SK-N-SH treated with all-trans-retinoic acid at 6 μM for 48 hours (cell line): ENCODE measurements at regions not wholly inside any gene's neighbourhood (a gene's known extent, or its start where the extent isn't known, plus 50 kb on each side); places are given as distances from the start of the nearest gene placed in this dataset.

Source experiments
- BACH2 ChIP-seq: fragments of 250-450 bp; sonication (Bioruptor Pico); IDR thresholded peaks from 2 replicates; pipeline ENCODE4 v1.9.0; 2021; ENCODE audit warnings: mild to moderate bottlenecking, borderline replicate concordance
- GLIS3 ChIP-seq: fragments of 250-450 bp; sonication (Bioruptor Pico); IDR thresholded peaks from 2 replicates; pipeline ENCODE4 v1.5.0; 2020; ENCODE audit warnings: mild to moderate bottlenecking, moderate library complexity
- ISL1 ChIP-seq: fragments of 250-450 bp; sonication (Bioruptor Pico); IDR thresholded peaks from 2 replicates; pipeline ENCODE4 v2.1.2; 2022; ENCODE audit warnings: mild to moderate bottlenecking, moderate library complexity
- OSR1 ChIP-seq: fragments of 250-450 bp; sonication (Bioruptor Pico); IDR thresholded peaks from 2 replicates; pipeline ENCODE4 v1.8.0; 2022; ENCODE audit warnings: moderate library complexity, mild to moderate bottlenecking, inconsistent platforms
- PPARA ChIP-seq: fragments of 250-450 bp; sonication (Bioruptor Pico); IDR thresholded peaks from 2 replicates; pipeline ENCODE4 v1.5.0; 2020; ENCODE audit warnings: mild to moderate bottlenecking, borderline replicate concordance
- SNAI2 ChIP-seq: fragments of 250-450 bp; sonication (Bioruptor Pico); IDR thresholded peaks from 2 replicates; pipeline ENCODE4 v1.5.0; 2020; ENCODE audit warnings: mild to moderate bottlenecking, moderate library complexity
- TOX ChIP-seq: fragments of 250-450 bp; sonication (Bioruptor Pico); IDR thresholded peaks from 2 replicates; pipeline ENCODE4 v1.8.0; 2021; ENCODE audit warnings: mild to moderate bottlenecking, moderate library complexity, borderline replicate concordance
- ZC3H10 ChIP-seq: fragments of 250-450 bp; sonication (Bioruptor Pico); IDR thresholded peaks from 2 replicates; pipeline ENCODE4 v1.5.1; 2021; ENCODE audit warnings: mild to moderate bottlenecking, moderate library complexity
- ZFP3 ChIP-seq: fragments of 250-450 bp; sonication (Bioruptor Pico); IDR thresholded peaks from 2 replicates; pipeline ENCODE4 v1.5.0; 2020; ENCODE audit warnings: mild to moderate bottlenecking, moderate library complexity
- ZFP30 ChIP-seq: fragments of 450-650 bp; formaldehyde crosslinking; IDR thresholded peaks from 2 replicates; pipeline ENCODE4 v1.5.0; 2022; ENCODE audit warnings: mild to moderate bottlenecking, moderate library complexity
- ZNF565 ChIP-seq: fragments of 450-650 bp; formaldehyde crosslinking; conservative IDR thresholded peaks from 2 replicates; pipeline ENCODE4 v1.5.0; 2020; ENCODE audit warnings: low read depth, mild to moderate bottlenecking, moderate library complexity
- ZNF8 ChIP-seq: fragments of 450-650 bp; formaldehyde crosslinking; IDR thresholded peaks from 2 replicates; pipeline ENCODE4 v1.5.0; 2020; ENCODE audit warnings: mild to moderate bottlenecking, moderate library complexity
- TF ChIP-seq, protein P1 (sequence below): fragments of 250-450 bp; sonication (Bioruptor Pico); IDR thresholded peaks from 2 replicates; pipeline ENCODE4 v1.8.0; 2020; ENCODE audit warnings: mild to moderate bottlenecking, moderate library complexity, borderline replicate concordance
- TF ChIP-seq, protein P2 (sequence below): fragments of 250-450 bp; sonication (Bioruptor Pico); IDR thresholded peaks from 2 replicates; pipeline ENCODE4 v1.5.1; 2020; ENCODE audit warnings: low read depth, mild to moderate bottlenecking, moderate library complexity

GRCh38 chr7:25420771-25421170 is 192.5 kb upstream of the NPVF start:
- TF ChIP-seq ISL1 (CRISPR knock-in tag) (no peak), ZFP3 (CRISPR knock-in tag) (no peak), ZNF8 (no peak), SNAI2 (CRISPR knock-in tag) (no peak), GLIS3 (CRISPR knock-in tag) (no peak), ZNF565 (CRISPR knock-in tag) (no peak), ZC3H10 (CRISPR knock-in tag) (no peak), ZFP30 (no peak), OSR1 (CRISPR knock-in tag) (no peak), PPARA (CRISPR knock-in tag) (no peak), TOX (CRISPR knock-in tag) (no peak), BACH2 (CRISPR knock-in tag) (no peak)
- TF ChIP-seq, protein P1, sequence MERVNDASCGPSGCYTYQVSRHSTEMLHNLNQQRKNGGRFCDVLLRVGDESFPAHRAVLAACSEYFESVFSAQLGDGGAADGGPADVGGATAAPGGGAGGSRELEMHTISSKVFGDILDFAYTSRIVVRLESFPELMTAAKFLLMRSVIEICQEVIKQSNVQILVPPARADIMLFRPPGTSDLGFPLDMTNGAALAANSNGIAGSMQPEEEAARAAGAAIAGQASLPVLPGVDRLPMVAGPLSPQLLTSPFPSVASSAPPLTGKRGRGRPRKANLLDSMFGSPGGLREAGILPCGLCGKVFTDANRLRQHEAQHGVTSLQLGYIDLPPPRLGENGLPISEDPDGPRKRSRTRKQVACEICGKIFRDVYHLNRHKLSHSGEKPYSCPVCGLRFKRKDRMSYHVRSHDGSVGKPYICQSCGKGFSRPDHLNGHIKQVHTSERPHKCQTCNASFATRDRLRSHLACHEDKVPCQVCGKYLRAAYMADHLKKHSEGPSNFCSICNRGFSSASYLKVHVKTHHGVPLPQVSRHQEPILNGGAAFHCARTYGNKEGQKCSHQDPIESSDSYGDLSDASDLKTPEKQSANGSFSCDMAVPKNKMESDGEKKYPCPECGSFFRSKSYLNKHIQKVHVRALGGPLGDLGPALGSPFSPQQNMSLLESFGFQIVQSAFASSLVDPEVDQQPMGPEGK (CRISPR knock-in tag), result no peak
- TF ChIP-seq, protein P2, sequence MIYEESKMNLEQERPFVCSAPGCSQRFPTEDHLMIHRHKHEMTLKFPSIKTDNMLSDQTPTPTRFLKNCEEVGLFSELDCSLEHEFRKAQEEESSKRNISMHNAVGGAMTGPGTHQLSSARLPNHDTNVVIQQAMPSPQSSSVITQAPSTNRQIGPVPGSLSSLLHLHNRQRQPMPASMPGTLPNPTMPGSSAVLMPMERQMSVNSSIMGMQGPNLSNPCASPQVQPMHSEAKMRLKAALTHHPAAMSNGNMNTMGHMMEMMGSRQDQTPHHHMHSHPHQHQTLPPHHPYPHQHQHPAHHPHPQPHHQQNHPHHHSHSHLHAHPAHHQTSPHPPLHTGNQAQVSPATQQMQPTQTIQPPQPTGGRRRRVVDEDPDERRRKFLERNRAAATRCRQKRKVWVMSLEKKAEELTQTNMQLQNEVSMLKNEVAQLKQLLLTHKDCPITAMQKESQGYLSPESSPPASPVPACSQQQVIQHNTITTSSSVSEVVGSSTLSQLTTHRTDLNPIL (CRISPR knock-in tag), result no peak
